Ascending aorta (tissue), 2 donors: ENCODE measurements at regions not wholly inside any gene's neighbourhood (a gene's known extent, or its start where the extent isn't known, plus 50 kb on each side); places are given as distances from the start of the nearest gene placed in this dataset.

ENCODE experiments used
- DNase-seq, 2 donors: peaks; one replicate each; pipeline ENCODE4 v3.0.0-alpha.2; 2019; ENCODE audit warnings: low spot score in 2 of 2
- H3K27ac ChIP-seq, 2 donors: fragments of 200-600 bp; sonication (generic); one replicate each; pipeline ENCODE4 v1.5.1; 2016 to 2017; ENCODE audit warnings: mild to moderate bottlenecking in 1 of 2
- H3K27me3 ChIP-seq: fragments of 200-600 bp; sonication (generic); one replicate; pipeline ENCODE4 v1.5.1; 2017
- H3K36me3 ChIP-seq, 2 donors: fragments of 200-600 bp; sonication (generic); one replicate each; pipeline ENCODE4 v1.5.1; 2016
- H3K4me1 ChIP-seq, 2 donors: fragments of 200-600 bp; sonication (generic); one replicate each; pipeline ENCODE4 v1.5.1; 2016 to 2017; ENCODE audit warnings: mild to moderate bottlenecking in 1 of 2
- H3K4me3 ChIP-seq, 2 donors: fragments of 200-600 bp; sonication (generic); one replicate each; pipeline ENCODE4 v1.5.1; 2016 to 2017; ENCODE audit warnings: mild to moderate bottlenecking in 1 of 2
- H3K9me3 ChIP-seq, 2 donors: fragments of 200-600 bp; sonication (generic); one replicate each; pipeline ENCODE4 v1.5.1; 2016
- intact Hi-C: fragments of 100-400 bp; cut with DNase I; formaldehyde crosslinking; loops from one replicate; pipeline ENCODE4 v1.15.1; 2023
- TF ChIP-seq, protein P1 (sequence below), 3 experiments: fragments of 200-600 bp in 2 of 3; fragments of 450-650 bp in 1 of 3; sonication (generic) in 2 of 3; IDR thresholded peaks; one replicate each; pipeline ENCODE4 v1.5.1; 2016 to 2019; ENCODE audit warnings: antibody characterized with exemption in 3 of 3, mild to moderate bottlenecking in 1 of 3, moderate library complexity in 1 of 3

DNA sequence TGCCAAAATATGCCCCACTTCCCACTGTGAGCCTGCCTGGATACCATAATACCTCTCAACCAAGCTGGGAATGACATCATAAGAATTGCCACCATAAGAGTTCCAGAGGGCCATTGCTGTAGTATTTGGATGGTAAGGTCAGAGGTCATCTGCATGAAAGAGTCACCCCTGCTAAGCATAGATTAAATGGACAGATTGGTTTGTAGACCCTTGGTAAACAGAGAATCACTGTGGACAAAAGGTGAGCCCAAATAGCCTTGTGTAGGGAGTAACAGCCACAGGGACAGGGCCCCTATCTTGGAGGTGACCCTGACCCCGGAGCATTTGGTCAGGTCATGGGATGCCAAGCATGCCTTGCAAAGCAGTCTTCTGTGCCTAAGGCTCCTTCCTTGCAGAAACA is 129.7 kb downstream of the GPAM start:
- DNase-seq = no peak
- Histone ChIP-seq H3K27ac (no peak overlapping the region), H3K36me3 (no peaks in the 10 kb centered on the region), H3K4me3 (no peak overlapping the region), H3K4me1 (no peaks in the 10 kb centered on the region), H3K9me3 (no peaks in the 10 kb centered on the region), H3K27me3 (no peaks in the 10 kb centered on the region)
- intact Hi-C loops = no loop called here
- TF ChIP-seq, protein P1, sequence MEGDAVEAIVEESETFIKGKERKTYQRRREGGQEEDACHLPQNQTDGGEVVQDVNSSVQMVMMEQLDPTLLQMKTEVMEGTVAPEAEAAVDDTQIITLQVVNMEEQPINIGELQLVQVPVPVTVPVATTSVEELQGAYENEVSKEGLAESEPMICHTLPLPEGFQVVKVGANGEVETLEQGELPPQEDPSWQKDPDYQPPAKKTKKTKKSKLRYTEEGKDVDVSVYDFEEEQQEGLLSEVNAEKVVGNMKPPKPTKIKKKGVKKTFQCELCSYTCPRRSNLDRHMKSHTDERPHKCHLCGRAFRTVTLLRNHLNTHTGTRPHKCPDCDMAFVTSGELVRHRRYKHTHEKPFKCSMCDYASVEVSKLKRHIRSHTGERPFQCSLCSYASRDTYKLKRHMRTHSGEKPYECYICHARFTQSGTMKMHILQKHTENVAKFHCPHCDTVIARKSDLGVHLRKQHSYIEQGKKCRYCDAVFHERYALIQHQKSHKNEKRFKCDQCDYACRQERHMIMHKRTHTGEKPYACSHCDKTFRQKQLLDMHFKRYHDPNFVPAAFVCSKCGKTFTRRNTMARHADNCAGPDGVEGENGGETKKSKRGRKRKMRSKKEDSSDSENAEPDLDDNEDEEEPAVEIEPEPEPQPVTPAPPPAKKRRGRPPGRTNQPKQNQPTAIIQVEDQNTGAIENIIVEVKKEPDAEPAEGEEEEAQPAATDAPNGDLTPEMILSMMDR (IDR thresholded peaks at IDR 0.05) = no peak

DNA sequence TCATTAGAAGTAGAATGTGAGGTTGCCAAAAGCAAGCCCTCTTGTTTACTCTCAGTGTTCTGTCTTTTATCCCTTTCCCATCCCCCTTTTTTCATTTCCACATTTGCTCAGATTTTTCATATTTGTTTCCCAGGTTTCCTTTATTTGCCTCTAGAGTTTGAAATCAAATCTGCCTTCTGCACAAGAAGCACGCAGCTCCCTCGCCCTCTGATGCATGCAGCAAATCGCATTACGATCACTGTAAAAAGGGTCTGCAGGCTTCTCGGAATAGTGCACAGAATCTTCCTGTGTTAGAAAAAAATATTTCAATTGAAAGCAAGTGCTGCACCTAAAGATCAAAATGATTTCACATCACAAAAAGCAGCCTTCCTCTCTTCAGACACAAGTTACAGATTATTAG is 129.0 kb downstream of the GPAM start:
- DNase-seq = no peak
- H3K27me3 ChIP-seq = no peaks in the 10 kb centered on the region
- H3K9me3 ChIP-seq = no peaks in the 10 kb centered on the region
- intact Hi-C loops = no loop called here
- H3K27ac ChIP-seq = no peak overlapping the region
- TF ChIP-seq, protein P1 (IDR thresholded peaks at IDR 0.05) = no peak
- H3K4me1 ChIP-seq = no peaks in the 10 kb centered on the region
- H3K36me3 ChIP-seq = no peaks in the 10 kb centered on the region
- no peak overlapping the region for H3K4me3 ChIP-seq

- no peak overlapping the region for H3K27ac ChIP-seq
- H3K9me3 ChIP-seq = no peaks in the 10 kb centered on the region
- DNase-seq = no peak
- TF ChIP-seq, protein P1 (IDR thresholded peaks at IDR 0.05) = no peak
- H3K4me1 ChIP-seq = no peaks in the 10 kb centered on the region
- H3K27me3 ChIP-seq = no peaks in the 10 kb centered on the region
- intact Hi-C loops = no loop called here
- H3K4me3 ChIP-seq = no peak overlapping the region
- H3K36me3 ChIP-seq = no peaks in the 10 kb centered on the region
Measured at GRCh38 chr10:112057072-112057471, 126.5 kb downstream of the GPAM start.

GRCh38 chr10:112059220-112059619 is 124.3 kb downstream of the GPAM start:
- intact Hi-C loops = no loop called here
- Histone ChIP-seq H3K36me3 (no peaks in the 10 kb centered on the region), H3K27ac (no peak overlapping the region)

GRCh38 chr10:112071596-112072133 is 111.9 kb downstream of the GPAM start:
- H3K27ac ChIP-seq = no peak overlapping the region
- H3K36me3 ChIP-seq = no peaks in the 10 kb centered on the region
- TF ChIP-seq, protein P1 (IDR thresholded peaks at IDR 0.05) = no peak
- H3K9me3 ChIP-seq = no peaks in the 10 kb centered on the region
- no peak for DNase-seq
- H3K27me3 ChIP-seq = no peaks in the 10 kb centered on the region
- no peaks in the 10 kb centered on the region for H3K4me1 ChIP-seq
- intact Hi-C loops = no loop called here
- H3K4me3 ChIP-seq = no peak overlapping the region

More at GRCh38 chr10:112059220-112059619, 124.3 kb downstream of the GPAM start:
- TF ChIP-seq, protein P1 (IDR thresholded peaks at IDR 0.05) = no peak
- Histone ChIP-seq H3K4me3 (no peak overlapping the region), H3K9me3 (no peaks in the 10 kb centered on the region), H3K27me3 (no peaks in the 10 kb centered on the region), H3K4me1 (no peaks in the 10 kb centered on the region)
- DNase-seq = no peak

- H3K27me3 ChIP-seq = no peaks in the 10 kb centered on the region
- no peaks in the 10 kb centered on the region for H3K36me3 ChIP-seq
- TF ChIP-seq, protein P1 (IDR thresholded peaks at IDR 0.05) = no peak
- no peak overlapping the region for H3K27ac ChIP-seq
- H3K4me3 ChIP-seq = no peak overlapping the region
- intact Hi-C loops = no loop called here
- DNase-seq = no peak
- H3K9me3 ChIP-seq = no peaks in the 10 kb centered on the region
- peaks cover 0 to 2% of the 10 kb centered on the region in 2 donors for H3K4me1 ChIP-seq
Measured at GRCh38 chr10:112078003-112078402, 105.6 kb downstream of the GPAM start.
